HG03442 (cell line): ENCODE measurements at regions not wholly inside any gene's neighbourhood (a gene's known extent, or its start where the extent isn't known, plus 50 kb on each side); places are given as distances from the start of the nearest gene placed in this dataset.
"Not testable (repeated sequence)": the region's sequence is repeated elsewhere in the genome, so short reads cannot be mapped to it uniquely, and the experiment has no call there.

Experiments
- ATAC-seq: cut with Tn5 transposase; IDR thresholded peaks from one replicate; pipeline ENCODE4 v1.9.1; 2021; ENCODE audit warnings: mild to moderate bottlenecking, moderate library complexity; ENCODE audit not compliant: unreplicated experiment

GRCh38 chr9:129440435-129441186 lies 180.3 kb downstream of the C9orf50 start:
- no peak for ATAC-seq

GRCh38 chr9:129439242-129439641 lies 181.7 kb downstream of the C9orf50 start:
- no peak for ATAC-seq

GRCh38 chr9:129437626-129438323 lies 183.1 kb downstream of the C9orf50 start:
- no peak for ATAC-seq

GRCh38 chr9:129436751-129437625 lies 183.9 kb downstream of the C9orf50 start:
- ATAC-seq = no peak

- ATAC-seq = no peak
These were observed 184.7 kb downstream of the C9orf50 start for GRCh38 chr9:129435988-129436717.

- ATAC-seq = no peak
These were observed 185.6 kb downstream of the C9orf50 start for GRCh38 chr9:129435291-129435690.

GRCh38 chr9:129434187-129434586 lies 186.7 kb downstream of the C9orf50 start:
- no peak for ATAC-seq

GRCh38 chr9:129432297-129433154 lies 188.4 kb downstream of the C9orf50 start:
- ATAC-seq = no peak

- ATAC-seq = no peak
These were observed 189.8 kb downstream of the C9orf50 start for GRCh38 chr9:129430940-129431643.

GRCh38 chr9:129428864-129429577 lies 191.9 kb downstream of the C9orf50 start:
- ATAC-seq = no peak

GRCh38 chr9:129427149-129427548 lies 193.8 kb downstream of the C9orf50 start:
- ATAC-seq = no peak

- ATAC-seq = not testable (repeated sequence)
These were observed 197.1 kb downstream of the C9orf50 start for GRCh38 chr9:129423755-129424154.

- ATAC-seq = no peak
These were observed 197.7 kb downstream of the C9orf50 start for GRCh38 chr9:129423216-129423615.

- ATAC-seq = no peak
These were observed 198.1 kb downstream of the C9orf50 start for GRCh38 chr9:129422843-129423192.

- ATAC-seq = no peak
These were observed 198.7 kb downstream of the C9orf50 start for GRCh38 chr9:129422032-129422842.

- ATAC-seq = no peak
These were observed 199.5 kb downstream of the C9orf50 start for GRCh38 chr9:129421371-129421770.

- ATAC-seq = no peak
These were observed 200.2 kb downstream of the C9orf50 start for GRCh38 chr9:129420721-129421120.

- no peak for ATAC-seq
These were observed 201.5 kb downstream of the C9orf50 start for GRCh38 chr9:129419382-129419899.
